ENCODE measurements at regions not wholly inside any gene's neighbourhood (a gene's known extent, or its start where the extent isn't known, plus 50 kb on each side); places are given as distances from the start of the nearest gene placed in this dataset.

GRCh38 chr1:72643142-72643541, 360.8 kb upstream of the NEGR1 start:
- Histone ChIP-seq H3K27me3 (ENCODE audit: insufficient read depth, low read depth, low read length) (no peaks in the 10 kb centered on the region), H4K20me1 (ENCODE audit: insufficient read depth) (no peaks in the 10 kb centered on the region), H3K27ac (ENCODE audit: low read length) (no peak overlapping the region), H3K4me3 (ENCODE audit: low read length) (no peak overlapping the region), H3K9me3 (ENCODE audit: low read length) (no peaks in the 10 kb centered on the region), H3K9ac (ENCODE audit: low read length) (no peak overlapping the region), H3K36me3 (ENCODE audit: insufficient read depth, low read length) (no peaks in the 10 kb centered on the region), H3K9me2 (ENCODE audit: insufficient read depth, low read length) (no peaks in the 10 kb centered on the region), H2AFZ (ENCODE audit: low read depth, low read length) (no peak overlapping the region), H3F3A (ENCODE audit: insufficient read depth, low read length, poor library complexity, severe bottlenecking) (no peaks in the 10 kb centered on the region), H3K4me2 (ENCODE audit: low read length) (no peak overlapping the region), H3K79me2 (replicated peaks; ENCODE audit: insufficient read depth, low read length) (no peaks in the 10 kb centered on the region)
- TF ChIP-seq MXI1 (conservative IDR thresholded peaks at IDR 0.05; ENCODE audit: poor library complexity, severe bottlenecking) = no peak
- no peak for TF ChIP-seq REST (IDR thresholded peaks at IDR 0.05; ENCODE audit: borderline replicate concordance)
- no peak for TF ChIP-seq EP300 (conservative IDR thresholded peaks at IDR 0.05; ENCODE audit: poor library complexity, severe bottlenecking)
- no peak for TF ChIP-seq EZH2 (IDR thresholded peaks at IDR 0.05; ENCODE audit: borderline replicate concordance, insufficient read depth, low read length, poor library complexity, severe bottlenecking)

GRCh38 chr1:72637593-72637992, 355.3 kb upstream of the NEGR1 start:
- Histone ChIP-seq H3K79me2 (replicated peaks; ENCODE audit: insufficient read depth, low read length) (no peaks in the 10 kb centered on the region), H3K9me3 (ENCODE audit: low read length) (no peaks in the 10 kb centered on the region), H3K27me3 (ENCODE audit: insufficient read depth, low read depth, low read length) (no peaks in the 10 kb centered on the region), H2AFZ (ENCODE audit: low read depth, low read length) (no peak overlapping the region), H3K4me2 (ENCODE audit: low read length) (no peak overlapping the region), H3K9ac (ENCODE audit: low read length) (no peak overlapping the region), H3K27ac (ENCODE audit: low read length) (peak overlapping the region; percentile 17), H3K9me2 (ENCODE audit: insufficient read depth, low read length) (no peaks in the 10 kb centered on the region), H3F3A (ENCODE audit: insufficient read depth, low read length, poor library complexity, severe bottlenecking) (no peaks in the 10 kb centered on the region), H3K4me3 (ENCODE audit: low read length) (no peak overlapping the region), H4K20me1 (ENCODE audit: insufficient read depth) (no peaks in the 10 kb centered on the region), H3K36me3 (ENCODE audit: insufficient read depth, low read length) (no peaks in the 10 kb centered on the region)
- TF ChIP-seq REST (IDR thresholded peaks at IDR 0.05; ENCODE audit: borderline replicate concordance) = no peak
- peak; percentile 49 for TF ChIP-seq POLR2AphosphoS5 (IDR thresholded peaks at IDR 0.05)
- no peak for TF ChIP-seq EZH2 (IDR thresholded peaks at IDR 0.05; ENCODE audit: borderline replicate concordance, insufficient read depth, low read length, poor library complexity, severe bottlenecking)
- TF ChIP-seq EP300 (conservative IDR thresholded peaks at IDR 0.05; ENCODE audit: poor library complexity, severe bottlenecking) = no peak
- TF ChIP-seq CTCF (IDR thresholded peaks at IDR 0.05; ENCODE audit: poor library complexity, severe bottlenecking) = no peak
